ENCODE measurements at regions not wholly inside any gene's neighbourhood (a gene's known extent, or its start where the extent isn't known, plus 50 kb on each side); places are given as distances from the start of the nearest gene placed in this dataset.

- H3K4me3 ChIP-seq (ENCODE audit: low read depth, low read length): no peak overlapping the region
- no peak for DNase-seq (ENCODE audit: low read depth)
- TF ChIP-seq CTCF (IDR thresholded peaks at IDR 0.05; ENCODE audit: low read depth, low read length, missing control alignments): no peak
- in situ Hi-C loops (cut with HindIII; ENCODE audit: low sequenced_read_pairs): no loop called here
Measured at GRCh38 chr9:95580812-95581761, 64.3 kb upstream of the PTCH1 start.

- in situ Hi-C loops (cut with HindIII; ENCODE audit: low sequenced_read_pairs): no loop called here
- no peak for DNase-seq (ENCODE audit: low read depth)
- H3K4me3 ChIP-seq (ENCODE audit: low read depth, low read length): no peak overlapping the region
- no peak for TF ChIP-seq CTCF (IDR thresholded peaks at IDR 0.05; ENCODE audit: low read depth, low read length, missing control alignments)
Measured at GRCh38 chr9:95574866-95575553, 58.2 kb upstream of the PTCH1 start.

- DNase-seq (ENCODE audit: low read depth): no peak
- H3K4me3 ChIP-seq (ENCODE audit: low read depth, low read length): no peak overlapping the region
- in situ Hi-C loops (cut with HindIII; ENCODE audit: low sequenced_read_pairs): no loop called here
- TF ChIP-seq CTCF (IDR thresholded peaks at IDR 0.05; ENCODE audit: low read depth, low read length, missing control alignments): no peak
Measured at GRCh38 chr9:95574176-95574575, 57.4 kb upstream of the PTCH1 start.

- in situ Hi-C loops (cut with HindIII; ENCODE audit: low sequenced_read_pairs): no loop called here
- H3K4me3 ChIP-seq (ENCODE audit: low read depth, low read length): no peak overlapping the region
- TF ChIP-seq CTCF (IDR thresholded peaks at IDR 0.05; ENCODE audit: low read depth, low read length, missing control alignments): no peak
- no peak for DNase-seq (ENCODE audit: low read depth)
Measured at GRCh38 chr9:95573463-95573862, 56.7 kb upstream of the PTCH1 start.

- no peak overlapping the region for H3K4me3 ChIP-seq (ENCODE audit: low read depth, low read length)
- no peak for DNase-seq (ENCODE audit: low read depth)
- no peak for TF ChIP-seq CTCF (IDR thresholded peaks at IDR 0.05; ENCODE audit: low read depth, low read length, missing control alignments)
- in situ Hi-C loops (cut with HindIII; ENCODE audit: low sequenced_read_pairs): no loop called here
Measured at GRCh38 chr9:95572381-95573151, 55.8 kb upstream of the PTCH1 start.

- H3K4me3 ChIP-seq (ENCODE audit: low read depth, low read length): no peak overlapping the region
- TF ChIP-seq CTCF (IDR thresholded peaks at IDR 0.05; ENCODE audit: low read depth, low read length, missing control alignments): no peak
- peak; percentile 22 for DNase-seq (ENCODE audit: low read depth)
- in situ Hi-C loops (cut with HindIII; ENCODE audit: low sequenced_read_pairs): no loop called here
Measured at GRCh38 chr9:95570646-95571045, 53.9 kb upstream of the PTCH1 start.

Measured in astrocyte of the cerebellum (primary cell).